Mesendoderm (in vitro differentiated cells): ENCODE measurements at regions not wholly inside any gene's neighbourhood (a gene's known extent, or its start where the extent isn't known, plus 50 kb on each side); places are given as distances from the start of the nearest gene placed in this dataset.
"Not testable (repeated sequence)": the region's sequence is repeated elsewhere in the genome, so short reads cannot be mapped to it uniquely, and the experiment has no call there.

ENCODE experiments used
- DNase-seq: peaks from one replicate; pipeline ENCODE4 v3.0.0; 2013
- H2AK5ac ChIP-seq: 2 replicates; pipeline ENCODE4 v1.6.1; 2013; ENCODE audit warnings: low read length, inconsistent platforms
- H2BK120ac ChIP-seq: 2 replicates; pipeline ENCODE4 v1.6.1; 2013; ENCODE audit warnings: low read depth, mild to moderate bottlenecking, low read length, moderate library complexity, mixed read lengths
- H2BK15ac ChIP-seq: replicated peaks from 2 replicates; pipeline ENCODE4 v1.6.1; 2013; ENCODE audit warnings: low read depth, mild to moderate bottlenecking, moderate library complexity
- H2BK5ac ChIP-seq: 2 replicates; pipeline ENCODE4 v1.6.1; 2013; ENCODE audit warnings: low read length, inconsistent platforms
- H3K18ac ChIP-seq: 2 replicates; pipeline ENCODE4 v1.6.1; 2013; ENCODE audit warnings: mild to moderate bottlenecking, low read length, mixed read lengths
- H3K23ac ChIP-seq: one replicate; pipeline ENCODE4 v1.6.1; 2013; ENCODE audit warnings: low read length
- H3K27ac ChIP-seq: 2 replicates; pipeline ENCODE4 v1.5.1; 2013; ENCODE audit warnings: low read depth, mild to moderate bottlenecking, inconsistent platforms, low read length, moderate library complexity
- H3K27me3 ChIP-seq: 2 replicates; pipeline ENCODE4 v1.6.1; 2013; ENCODE audit warnings: low read length, control low read depth, mild to moderate bottlenecking, inconsistent platforms; ENCODE audit not compliant: insufficient read depth, poor library complexity
- H3K36me3 ChIP-seq: 2 replicates; pipeline ENCODE4 v1.6.1; 2013; ENCODE audit warnings: low read length, inconsistent platforms; ENCODE audit not compliant: control insufficient read depth, insufficient read depth
- H3K4ac ChIP-seq: one replicate; pipeline ENCODE4 v1.6.1; 2013; ENCODE audit warnings: low read depth, mild to moderate bottlenecking, low read length, moderate library complexity
- H3K4me1 ChIP-seq: 2 replicates; pipeline ENCODE4 v1.6.1; 2013; ENCODE audit warnings: low read depth, low read length, inconsistent platforms; ENCODE audit not compliant: control insufficient read depth
- H3K4me2 ChIP-seq: 2 replicates; pipeline ENCODE4 v1.6.1; 2013; ENCODE audit warnings: low read length
- H3K4me3 ChIP-seq: 2 replicates; pipeline ENCODE4 v1.5.1; 2013; ENCODE audit warnings: mild to moderate bottlenecking, low read length
- H3K56ac ChIP-seq: one replicate; pipeline ENCODE4 v1.6.1; 2013; ENCODE audit warnings: low read length
- H3K79me1 ChIP-seq: 2 replicates; pipeline ENCODE4 v1.6.1; 2013; ENCODE audit warnings: low read length, inconsistent platforms
- H3K79me2 ChIP-seq: 2 replicates; pipeline ENCODE4 v1.6.1; 2013; ENCODE audit warnings: mild to moderate bottlenecking, low read length; ENCODE audit not compliant: control insufficient read depth, insufficient read depth
- H3K9ac ChIP-seq: 2 replicates; pipeline ENCODE4 v1.6.1; 2013; ENCODE audit warnings: low read length, inconsistent platforms
- H4K5ac ChIP-seq: one replicate; pipeline ENCODE4 v1.6.1; 2013; ENCODE audit warnings: low read length
- H4K8ac ChIP-seq: one replicate; pipeline ENCODE4 v1.6.1; 2013; ENCODE audit warnings: low read depth, mild to moderate bottlenecking, control low read depth, low read length, moderate library complexity
- WGBS: extraction: QIAGEN DNeasy Blood & Tissue Kit; methylation state at CpG from one replicate; pipeline ENCODE4 v1.1.7; 2013; ENCODE audit warnings: low lambda C conversion rate, missing lambda C conversion rate; ENCODE audit not compliant: insufficient coverage; ENCODE audit errors: extremely low coverage; 5-methylcytosine and 5-hydroxymethylcytosine counted together

- H3K4me1 ChIP-seq, H3K4me3 ChIP-seq, H3K27me3 ChIP-seq, H2BK5ac ChIP-seq, H4K5ac ChIP-seq, H3K4me2 ChIP-seq, H3K79me2 ChIP-seq, H3K56ac ChIP-seq, H4K8ac ChIP-seq, DNase-seq, H3K79me1 ChIP-seq, H3K4ac ChIP-seq, H3K18ac ChIP-seq, H2BK15ac ChIP-seq, H3K36me3 ChIP-seq, H3K27ac ChIP-seq, H3K23ac ChIP-seq, H2BK120ac ChIP-seq, H2AK5ac ChIP-seq, H3K9ac ChIP-seq: not testable (repeated sequence)
- no CpG with 5 or more reads among the region's 3 CpGs for WGBS
These were observed 520.5 kb upstream of the PFKP start for GRCh38 chr10:2546894-2547293.

GRCh38 chr10:2543974-2544373, 523.4 kb upstream of the PFKP start:
- Histone ChIP-seq H3K27ac (no peak overlapping the region), H3K4me1 (peaks cover 3% of the 10 kb centered on the region), H2BK120ac (no peak overlapping the region), H4K8ac (no peak overlapping the region), H3K23ac (no peak overlapping the region), H2BK15ac (no peak overlapping the region), H3K9ac (no peak overlapping the region), H2AK5ac (no peak overlapping the region), H3K4me2 (no peak overlapping the region), H3K4ac (no peak overlapping the region), H2BK5ac (no peak overlapping the region), H3K56ac (no peak overlapping the region), H3K79me1 (no peaks in the 10 kb centered on the region), H3K79me2 (no peaks in the 10 kb centered on the region), H3K27me3 (no peaks in the 10 kb centered on the region), H4K5ac (no peak overlapping the region), H3K4me3 (no peak overlapping the region), H3K18ac (no peak overlapping the region), H3K36me3 (no peaks in the 10 kb centered on the region)
- no CpG with 5 or more reads among the region's 3 CpGs for WGBS
- no peak for DNase-seq

DNA sequence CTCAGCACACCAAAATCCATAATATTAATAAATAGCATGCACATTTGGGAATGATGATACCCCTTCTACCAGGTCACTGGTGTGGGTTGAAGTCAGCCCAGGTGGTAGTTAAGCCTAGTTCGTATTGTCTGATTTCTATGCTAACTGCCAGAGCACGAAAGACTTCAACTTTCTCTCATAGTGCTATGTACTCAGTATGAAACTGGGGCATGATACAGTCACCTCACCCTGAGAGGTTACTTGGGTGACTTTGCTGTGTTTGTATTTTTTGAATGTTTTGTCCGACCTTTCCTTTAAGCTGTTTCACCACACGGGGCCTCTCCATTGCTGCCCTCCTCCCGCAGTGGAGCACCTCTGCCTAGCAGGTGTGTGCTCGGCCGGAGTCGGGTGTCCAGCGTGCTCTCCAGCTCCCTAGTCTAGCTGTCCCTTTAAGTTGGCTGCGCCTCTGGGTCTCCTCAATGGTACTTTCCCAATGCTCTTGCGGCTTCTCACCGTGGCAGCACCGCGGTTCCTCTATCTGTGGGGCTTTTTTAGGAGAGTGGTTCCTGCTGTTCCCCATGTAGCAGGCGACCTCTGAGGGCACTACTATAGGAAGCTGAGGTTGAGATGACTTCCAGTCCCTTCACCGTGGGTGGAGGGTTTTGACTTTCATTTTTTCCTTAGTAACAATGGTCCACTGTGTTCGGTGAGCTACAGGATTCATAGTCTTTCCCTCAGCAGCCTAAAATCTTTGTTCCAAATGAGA, 524.0 kb upstream of the PFKP start:
- Histone ChIP-seq H3K4ac (no peak overlapping the region), H3K4me3 (no peak overlapping the region), H3K79me1 (no peaks in the 10 kb centered on the region), H3K56ac (no peak overlapping the region), H2BK120ac (no peak overlapping the region), H2BK15ac (no peak overlapping the region), H3K27me3 (no peaks in the 10 kb centered on the region), H2BK5ac (no peak overlapping the region), H4K5ac (no peak overlapping the region), H3K23ac (no peak overlapping the region), H3K4me1 (peaks cover 3% of the 10 kb centered on the region), H2AK5ac (no peak overlapping the region), H4K8ac (no peak overlapping the region), H3K36me3 (no peaks in the 10 kb centered on the region), H3K27ac (no peak overlapping the region), H3K4me2 (no peak overlapping the region), H3K18ac (no peak overlapping the region), H3K79me2 (no peaks in the 10 kb centered on the region), H3K9ac (no peak overlapping the region)
- no CpG with 5 or more reads among the region's 17 CpGs for WGBS
- DNase-seq, result no peak

DNA sequence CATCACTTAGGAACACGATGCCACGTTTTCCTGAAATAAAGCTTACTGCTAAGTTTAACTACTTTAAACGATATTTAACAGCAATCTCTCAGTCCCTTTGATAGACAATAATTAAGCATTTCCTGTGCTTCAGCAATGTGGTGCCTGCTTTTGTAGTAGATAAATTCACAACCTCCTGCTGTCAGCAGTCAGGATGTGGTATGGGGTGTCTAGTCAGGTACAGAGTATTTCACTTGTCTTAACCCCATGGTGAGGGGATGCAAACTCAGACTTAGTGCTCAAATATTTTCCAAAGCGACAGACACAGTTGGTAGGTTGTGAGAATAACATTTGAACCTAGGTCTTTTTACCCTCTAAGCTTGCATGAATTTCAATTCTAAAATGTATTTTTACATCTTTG, 526.2 kb upstream of the PFKP start:
- no peak overlapping the region for H3K4me3 ChIP-seq
- no peak overlapping the region for H3K23ac ChIP-seq
- H4K8ac ChIP-seq, result no peak overlapping the region
- H3K27me3 ChIP-seq, result no peaks in the 10 kb centered on the region
- H3K18ac ChIP-seq, result no peak overlapping the region
- H3K36me3 ChIP-seq, result no peaks in the 10 kb centered on the region
- no peak overlapping the region for H3K9ac ChIP-seq
- H2BK5ac ChIP-seq, result no peak overlapping the region
- H2BK15ac ChIP-seq, result no peak overlapping the region
- H3K4me1 ChIP-seq, result peaks cover 3% of the 10 kb centered on the region
- WGBS, result no CpG with 5 or more reads among the region's 4 CpGs
- no peaks in the 10 kb centered on the region for H3K79me1 ChIP-seq
- no peak overlapping the region for H2AK5ac ChIP-seq
- peak; percentile 50 for DNase-seq
- no peak overlapping the region for H3K27ac ChIP-seq
- peak overlapping the region; percentile 12 for H2BK120ac ChIP-seq
- H3K79me2 ChIP-seq, result no peaks in the 10 kb centered on the region
- H3K4me2 ChIP-seq, result no peak overlapping the region
- no peak overlapping the region for H3K56ac ChIP-seq
- H3K4ac ChIP-seq, result no peak overlapping the region
- H4K5ac ChIP-seq, result no peak overlapping the region

DNA sequence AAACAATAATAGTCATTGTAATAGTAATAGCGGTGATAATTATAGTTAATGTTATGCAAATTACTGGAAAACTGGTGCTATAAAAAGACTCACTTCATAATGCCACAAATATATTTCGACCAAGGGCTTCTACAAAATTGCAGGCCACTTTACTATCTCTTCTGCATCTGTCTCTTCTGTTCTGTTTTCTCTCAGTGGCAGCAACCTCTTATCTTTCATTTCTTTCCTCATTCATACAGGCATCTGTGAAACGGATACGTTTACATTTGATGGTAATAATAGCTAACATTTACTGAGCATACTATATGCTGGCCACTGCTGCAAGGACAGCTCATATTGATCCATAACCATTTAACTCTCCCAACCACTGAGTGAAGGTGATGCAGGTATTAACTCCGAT, 537.4 kb upstream of the PFKP start:
- Histone ChIP-seq H3K36me3 (no peaks in the 10 kb centered on the region), H2BK15ac (no peak overlapping the region), H3K9ac (no peak overlapping the region), H4K8ac (no peak overlapping the region), H2BK5ac (no peak overlapping the region), H3K4ac (no peak overlapping the region), H4K5ac (no peak overlapping the region), H2BK120ac (no peak overlapping the region), H2AK5ac (no peak overlapping the region), H3K23ac (no peak overlapping the region), H3K27ac (no peak overlapping the region), H3K79me1 (no peaks in the 10 kb centered on the region), H3K4me1 (no peaks in the 10 kb centered on the region), H3K18ac (no peak overlapping the region), H3K4me3 (no peak overlapping the region), H3K79me2 (no peaks in the 10 kb centered on the region), H3K27me3 (no peaks in the 10 kb centered on the region), H3K4me2 (no peak overlapping the region), H3K56ac (no peak overlapping the region)
- no CpG with 5 or more reads among the region's 5 CpGs for WGBS
- no peak for DNase-seq

GRCh38 chr10:2525781-2526180, 541.6 kb upstream of the PFKP start:
- Histone ChIP-seq H3K4me2 (no peak overlapping the region), H2BK15ac (no peak overlapping the region), H2BK5ac (no peak overlapping the region), H3K27ac (no peak overlapping the region), H3K56ac (no peak overlapping the region), H3K18ac (no peak overlapping the region), H2AK5ac (no peak overlapping the region), H4K5ac (no peak overlapping the region), H3K4me3 (no peak overlapping the region), H3K36me3 (no peaks in the 10 kb centered on the region), H4K8ac (no peak overlapping the region), H3K79me2 (no peaks in the 10 kb centered on the region), H2BK120ac (no peak overlapping the region), H3K79me1 (no peaks in the 10 kb centered on the region), H3K4ac (no peak overlapping the region), H3K9ac (no peak overlapping the region), H3K27me3 (no peaks in the 10 kb centered on the region), H3K23ac (no peak overlapping the region), H3K4me1 (no peaks in the 10 kb centered on the region)
- no peak for DNase-seq
- no CpG with 5 or more reads among the region's 12 CpGs for WGBS
